ENCODE measurements at regions not wholly inside any gene's neighbourhood (a gene's known extent, or its start where the extent isn't known, plus 50 kb on each side); places are given as distances from the start of the nearest gene placed in this dataset.
"Not testable (repeated sequence)": the region's sequence is repeated elsewhere in the genome, so short reads cannot be mapped to it uniquely, and the experiment has no call there.

DNA sequence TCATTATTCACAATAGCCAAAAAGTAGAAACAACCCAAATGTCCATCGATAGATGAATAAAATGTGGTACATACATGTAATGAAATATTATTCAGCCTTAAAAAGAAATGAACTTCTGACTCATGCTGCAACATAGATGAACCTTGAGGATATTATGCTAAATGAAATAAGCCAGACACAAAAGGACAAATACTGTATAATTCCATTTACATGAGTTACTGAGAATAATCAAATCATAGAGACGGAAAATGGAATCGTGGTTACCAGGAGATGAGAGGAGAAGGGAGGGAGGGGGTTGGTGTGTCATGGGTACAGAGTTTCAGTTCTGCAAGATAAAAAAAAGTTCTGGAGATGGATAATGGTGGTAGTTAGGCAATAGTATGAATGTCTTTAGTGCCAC is 184.1 kb downstream of the PSMG1 start:
- Histone ChIP-seq H3K27ac (replicated peaks) (no peak overlapping the region), H3K4me3 (replicated peaks; ENCODE audit: insufficient read depth, low read length) (no peak overlapping the region), H3K27me3 (ENCODE audit: insufficient read depth, poor library complexity, severe bottlenecking) (no peaks in the 10 kb centered on the region)
- no peak for TF ChIP-seq SPI1 (IDR thresholded peaks at IDR 0.05; ENCODE audit: borderline replicate concordance, low read depth)
- TF ChIP-seq, protein P1, sequence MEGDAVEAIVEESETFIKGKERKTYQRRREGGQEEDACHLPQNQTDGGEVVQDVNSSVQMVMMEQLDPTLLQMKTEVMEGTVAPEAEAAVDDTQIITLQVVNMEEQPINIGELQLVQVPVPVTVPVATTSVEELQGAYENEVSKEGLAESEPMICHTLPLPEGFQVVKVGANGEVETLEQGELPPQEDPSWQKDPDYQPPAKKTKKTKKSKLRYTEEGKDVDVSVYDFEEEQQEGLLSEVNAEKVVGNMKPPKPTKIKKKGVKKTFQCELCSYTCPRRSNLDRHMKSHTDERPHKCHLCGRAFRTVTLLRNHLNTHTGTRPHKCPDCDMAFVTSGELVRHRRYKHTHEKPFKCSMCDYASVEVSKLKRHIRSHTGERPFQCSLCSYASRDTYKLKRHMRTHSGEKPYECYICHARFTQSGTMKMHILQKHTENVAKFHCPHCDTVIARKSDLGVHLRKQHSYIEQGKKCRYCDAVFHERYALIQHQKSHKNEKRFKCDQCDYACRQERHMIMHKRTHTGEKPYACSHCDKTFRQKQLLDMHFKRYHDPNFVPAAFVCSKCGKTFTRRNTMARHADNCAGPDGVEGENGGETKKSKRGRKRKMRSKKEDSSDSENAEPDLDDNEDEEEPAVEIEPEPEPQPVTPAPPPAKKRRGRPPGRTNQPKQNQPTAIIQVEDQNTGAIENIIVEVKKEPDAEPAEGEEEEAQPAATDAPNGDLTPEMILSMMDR (IDR thresholded peaks at IDR 0.05; ENCODE audit: insufficient read depth, low read length) = no peak
- TF ChIP-seq GABPA (IDR thresholded peaks at IDR 0.05; ENCODE audit: low read depth) = no peak
- no peak for TF ChIP-seq POLR2AphosphoS5 (IDR thresholded peaks at IDR 0.05; ENCODE audit: low read depth)
- TF ChIP-seq, protein P2, sequence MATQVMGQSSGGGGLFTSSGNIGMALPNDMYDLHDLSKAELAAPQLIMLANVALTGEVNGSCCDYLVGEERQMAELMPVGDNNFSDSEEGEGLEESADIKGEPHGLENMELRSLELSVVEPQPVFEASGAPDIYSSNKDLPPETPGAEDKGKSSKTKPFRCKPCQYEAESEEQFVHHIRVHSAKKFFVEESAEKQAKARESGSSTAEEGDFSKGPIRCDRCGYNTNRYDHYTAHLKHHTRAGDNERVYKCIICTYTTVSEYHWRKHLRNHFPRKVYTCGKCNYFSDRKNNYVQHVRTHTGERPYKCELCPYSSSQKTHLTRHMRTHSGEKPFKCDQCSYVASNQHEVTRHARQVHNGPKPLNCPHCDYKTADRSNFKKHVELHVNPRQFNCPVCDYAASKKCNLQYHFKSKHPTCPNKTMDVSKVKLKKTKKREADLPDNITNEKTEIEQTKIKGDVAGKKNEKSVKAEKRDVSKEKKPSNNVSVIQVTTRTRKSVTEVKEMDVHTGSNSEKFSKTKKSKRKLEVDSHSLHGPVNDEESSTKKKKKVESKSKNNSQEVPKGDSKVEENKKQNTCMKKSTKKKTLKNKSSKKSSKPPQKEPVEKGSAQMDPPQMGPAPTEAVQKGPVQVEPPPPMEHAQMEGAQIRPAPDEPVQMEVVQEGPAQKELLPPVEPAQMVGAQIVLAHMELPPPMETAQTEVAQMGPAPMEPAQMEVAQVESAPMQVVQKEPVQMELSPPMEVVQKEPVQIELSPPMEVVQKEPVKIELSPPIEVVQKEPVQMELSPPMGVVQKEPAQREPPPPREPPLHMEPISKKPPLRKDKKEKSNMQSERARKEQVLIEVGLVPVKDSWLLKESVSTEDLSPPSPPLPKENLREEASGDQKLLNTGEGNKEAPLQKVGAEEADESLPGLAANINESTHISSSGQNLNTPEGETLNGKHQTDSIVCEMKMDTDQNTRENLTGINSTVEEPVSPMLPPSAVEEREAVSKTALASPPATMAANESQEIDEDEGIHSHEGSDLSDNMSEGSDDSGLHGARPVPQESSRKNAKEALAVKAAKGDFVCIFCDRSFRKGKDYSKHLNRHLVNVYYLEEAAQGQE (IDR thresholded peaks at IDR 0.05; ENCODE audit: insufficient replicate concordance, low read depth) = no peak
- no peak for DNase-seq (ENCODE audit: low read depth in 1 of 2, low spot score in 1 of 2)

DNA sequence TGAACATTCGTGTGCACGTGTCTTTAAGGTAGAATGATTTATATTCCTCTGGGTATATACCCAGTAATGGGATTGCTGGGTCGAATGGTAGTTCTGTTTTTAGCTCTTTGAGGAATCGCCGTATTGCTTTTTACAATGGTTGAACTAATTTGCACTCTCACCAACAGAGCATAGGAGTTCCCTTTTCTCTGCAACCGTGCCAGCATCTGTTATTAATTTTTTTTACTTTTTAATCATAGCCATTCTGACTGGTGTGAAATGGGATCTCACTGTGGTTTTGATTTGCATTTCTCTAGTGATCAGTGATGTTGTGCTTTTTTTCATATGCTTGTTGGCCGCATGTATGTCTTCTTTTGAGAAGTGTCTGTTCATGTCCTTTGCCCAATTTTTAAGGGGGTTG is 185.0 kb downstream of the PSMG1 start:
- not testable (repeated sequence) for DNase-seq (ENCODE audit: low read depth in 1 of 2, low spot score in 1 of 2); H3K27ac ChIP-seq (replicated peaks); H3K4me3 ChIP-seq (replicated peaks; ENCODE audit: insufficient read depth, low read length); H3K27me3 ChIP-seq (ENCODE audit: insufficient read depth, poor library complexity, severe bottlenecking)

DNA sequence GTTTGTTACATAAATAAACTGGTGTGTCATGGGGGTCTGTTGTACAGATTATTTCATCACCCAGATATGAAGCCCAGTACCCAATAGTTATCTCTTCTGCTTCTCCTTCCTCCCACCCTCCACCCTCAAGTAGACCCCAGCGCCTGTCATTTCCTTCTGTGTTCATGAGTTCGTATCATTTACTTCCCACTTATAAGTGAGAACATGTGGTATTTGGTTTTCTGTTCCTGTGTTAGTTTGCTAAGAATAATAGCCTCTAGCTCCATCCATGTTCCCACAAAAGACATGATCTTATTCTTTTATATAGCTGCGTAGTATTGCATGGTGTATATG is 185.4 kb downstream of the PSMG1 start:
- H3K4me3 ChIP-seq (replicated peaks; ENCODE audit: insufficient read depth, low read length); DNase-seq (ENCODE audit: low read depth in 1 of 2, low spot score in 1 of 2); H3K27me3 ChIP-seq (ENCODE audit: insufficient read depth, poor library complexity, severe bottlenecking); H3K27ac ChIP-seq (replicated peaks): not testable (repeated sequence)

DNA sequence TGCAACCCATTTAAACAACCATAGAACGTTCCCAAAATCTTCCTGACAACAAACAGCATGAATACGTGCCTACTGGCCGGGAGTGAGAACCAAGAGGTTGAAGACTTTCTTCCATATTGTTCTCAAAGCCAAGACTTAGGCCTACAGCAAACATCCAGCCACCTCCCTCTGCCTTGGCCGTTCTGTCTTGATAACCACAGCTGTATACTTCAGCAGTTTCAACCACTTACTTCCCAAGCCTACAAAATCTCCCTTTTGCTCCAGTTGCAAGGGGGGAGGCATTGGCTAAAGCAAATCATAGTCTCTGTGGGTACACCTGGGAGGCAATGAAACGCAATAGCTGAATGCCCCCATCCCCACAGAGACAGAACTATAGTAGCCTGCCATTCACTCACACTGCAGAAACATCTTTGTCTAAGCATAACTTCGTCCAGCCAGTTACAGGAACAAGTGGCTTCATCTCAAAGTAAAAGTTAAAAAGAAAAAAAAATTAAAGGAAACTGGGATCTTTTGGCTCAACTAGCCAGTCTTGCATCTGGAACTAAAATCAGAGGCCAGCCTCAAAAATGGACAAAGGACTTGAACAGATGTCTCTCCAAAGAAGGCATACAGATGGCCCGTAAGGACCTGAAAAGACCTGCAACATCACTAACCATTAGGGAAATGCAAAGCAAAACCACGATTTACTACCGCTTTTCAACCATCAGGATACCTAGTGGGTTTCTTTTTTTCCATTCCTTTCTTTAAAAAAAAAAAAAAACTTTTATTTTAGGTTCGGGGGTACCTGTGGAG is 186.0 kb downstream of the PSMG1 start:
- DNase-seq (ENCODE audit: low read depth in 1 of 2, low spot score in 1 of 2) = no peak

More for the DNA sequence above, 186.0 kb downstream of the PSMG1 start:
- Histone ChIP-seq H3K27ac (replicated peaks) (peak overlapping the region; percentile 22), H3K27me3 (ENCODE audit: insufficient read depth, poor library complexity, severe bottlenecking) (no peaks in the 10 kb centered on the region), H3K4me3 (replicated peaks; ENCODE audit: insufficient read depth, low read length) (no peak overlapping the region)
- TF ChIP-seq, protein P1 (IDR thresholded peaks at IDR 0.05; ENCODE audit: insufficient read depth, low read length) = no peak
- TF ChIP-seq POLR2AphosphoS5 (IDR thresholded peaks at IDR 0.05; ENCODE audit: low read depth) (no peak), SPI1 (IDR thresholded peaks at IDR 0.05; ENCODE audit: borderline replicate concordance, low read depth) (no peak), GABPA (IDR thresholded peaks at IDR 0.05; ENCODE audit: low read depth) (no peak)
- TF ChIP-seq, protein P2 (IDR thresholded peaks at IDR 0.05; ENCODE audit: insufficient replicate concordance, low read depth) = no peak

Data from HL-60 (cell line).